Upper lobe of left lung (tissue), 6 donors: ENCODE measurements at regions not wholly inside any gene's neighbourhood (a gene's known extent, or its start where the extent isn't known, plus 50 kb on each side); places are given as distances from the start of the nearest gene placed in this dataset.

Source experiments
- ATAC-seq, 2 donors: fragments of 200-7000 bp; cut with Tn5 transposase; one replicate each; pipeline ENCODE4 v1.9.1; 2022; ENCODE audit warnings: mild to moderate bottlenecking in 2 of 2, moderate library complexity in 2 of 2; ENCODE audit not compliant: low FRiP score in 2 of 2
- DNase-seq, 2 donors: peaks; one replicate each; pipeline ENCODE4 v3.0.0-alpha.2; 2019 to 2020
- H3K27ac ChIP-seq, 4 donors: fragments of 200-600 bp; sonication (generic); one replicate each; pipeline ENCODE4 v1.5.1; 2016 to 2019
- H3K27me3 ChIP-seq, 4 donors: fragments of 200-600 bp; sonication (generic); one replicate each; pipeline ENCODE4 v1.5.1; 2017 to 2019
- H3K36me3 ChIP-seq, 4 donors: fragments of 200-600 bp; sonication (generic); one replicate each; pipeline ENCODE4 v1.5.1; 2016 to 2019
- H3K4me1 ChIP-seq, 4 donors: fragments of 200-600 bp; sonication (generic); one replicate each; pipeline ENCODE4 v1.5.1; 2018 to 2019
- H3K4me3 ChIP-seq, 4 donors: fragments of 200-600 bp; sonication (generic); one replicate each; pipeline ENCODE4 v1.5.1; 2017 to 2019; ENCODE audit warnings: mild to moderate bottlenecking in 2 of 4, moderate library complexity in 1 of 4
- H3K9me3 ChIP-seq, 4 donors: fragments of 200-600 bp; sonication (generic); one replicate each; pipeline ENCODE4 v1.5.1; 2018 to 2019
- CTCF ChIP-seq, 6 experiments: fragments of 450-650 bp in 4 of 6; fragments of 200-600 bp in 2 of 6; sonication (generic) in 2 of 6; IDR thresholded peaks; one replicate each; pipeline ENCODE4 v1.5.1; 2016 to 2019; ENCODE audit warnings: antibody characterized with exemption in 6 of 6
- EP300 ChIP-seq, 4 donors: sonication (generic); formaldehyde crosslinking; IDR thresholded peaks; one replicate each; pipeline ENCODE4 v1.5.1; 2017; ENCODE audit warnings: antibody characterized with exemption in 4 of 4, control low read depth in 2 of 4
- POLR2A ChIP-seq, 4 donors: fragments of 450-650 bp; IDR thresholded peaks; one replicate each; pipeline ENCODE4 v1.5.1; 2016 to 2017; ENCODE audit warnings: antibody characterized with exemption in 4 of 4, mild to moderate bottlenecking in 2 of 4
- POLR2AphosphoS5 ChIP-seq, 2 donors: sonication (generic); formaldehyde crosslinking; IDR thresholded peaks; one replicate each; pipeline ENCODE4 v1.5.1; 2017; ENCODE audit warnings: antibody characterized with exemption in 2 of 2
- WGBS, 2 donors: methylation state at CpG; one replicate each; pipeline ENCODE4 v1.1.5; 2017 to 2018; 5-methylcytosine and 5-hydroxymethylcytosine counted together
- donor health status: DM: no; HTN: no; CAD: no; lungs with moderate emphysema.
- donor health status: DM: no; HTN: yes; CAD: no; lungs with severe emphysema.

GRCh38 chr6:115053169-115053860 is 710.5 kb upstream of the HS3ST5 start:
- ATAC-seq: no peak

GRCh38 chr6:115016593-115016992 is 673.8 kb upstream of the HS3ST5 start:
- 73 to 76% methylated on average over 2 of the region's 2 CpGs for WGBS, 2 donors
- H3K4me3 ChIP-seq: no peak overlapping the region
- no peak for DNase-seq

More at GRCh38 chr6:115053169-115053860, 710.5 kb upstream of the HS3ST5 start:
- no peaks in the 10 kb centered on the region for H3K36me3 ChIP-seq
- H3K4me1 ChIP-seq: no peaks in the 10 kb centered on the region
- WGBS, 2 donors: 87 to 90% methylated on average over 3 of the region's 3 CpGs
- H3K9me3 ChIP-seq: no peaks in the 10 kb centered on the region
- no peaks in the 10 kb centered on the region for H3K27me3 ChIP-seq
- no peak overlapping the region for H3K27ac ChIP-seq
- DNase-seq: no peak
- no peak overlapping the region for H3K4me3 ChIP-seq
- TF ChIP-seq POLR2A (IDR thresholded peaks at IDR 0.05) (no peak), EP300 (IDR thresholded peaks at IDR 0.05) (no peak), POLR2AphosphoS5 (IDR thresholded peaks at IDR 0.05) (no peak), CTCF (IDR thresholded peaks at IDR 0.05) (no peak)

GRCh38 chr6:115004982-115005381 is 662.2 kb upstream of the HS3ST5 start:
- Histone ChIP-seq H3K36me3 (no peaks in the 10 kb centered on the region), H3K4me1 (no peaks in the 10 kb centered on the region), H3K27me3 (no peaks in the 10 kb centered on the region), H3K4me3 (no peak overlapping the region), H3K9me3 (no peaks in the 10 kb centered on the region), H3K27ac (no peak overlapping the region)
- WGBS, 2 donors: 48 to 64% methylated on average over 4 of the region's 4 CpGs
- TF ChIP-seq POLR2AphosphoS5 (IDR thresholded peaks at IDR 0.05): no peak
- no peak for TF ChIP-seq EP300 (IDR thresholded peaks at IDR 0.05)
- no peak for TF ChIP-seq CTCF (IDR thresholded peaks at IDR 0.05)
- TF ChIP-seq POLR2A (IDR thresholded peaks at IDR 0.05): no peak
- ATAC-seq: no peak
- no peak for DNase-seq

More at GRCh38 chr6:115016593-115016992, 673.8 kb upstream of the HS3ST5 start:
- Histone ChIP-seq H3K27ac (no peak overlapping the region), H3K4me1 (no peaks in the 10 kb centered on the region), H3K36me3 (no peaks in the 10 kb centered on the region), H3K9me3 (no peaks in the 10 kb centered on the region), H3K27me3 (no peaks in the 10 kb centered on the region)
- TF ChIP-seq POLR2A (IDR thresholded peaks at IDR 0.05) (no peak), POLR2AphosphoS5 (IDR thresholded peaks at IDR 0.05) (no peak), EP300 (IDR thresholded peaks at IDR 0.05) (no peak), CTCF (IDR thresholded peaks at IDR 0.05) (no peak)
- no peak for ATAC-seq

GRCh38 chr6:115004204-115004603 is 661.4 kb upstream of the HS3ST5 start:
- Histone ChIP-seq H3K4me1 (no peaks in the 10 kb centered on the region), H3K36me3 (no peaks in the 10 kb centered on the region), H3K27me3 (no peaks in the 10 kb centered on the region), H3K27ac (no peak overlapping the region), H3K4me3 (no peak overlapping the region), H3K9me3 (no peaks in the 10 kb centered on the region)
- TF ChIP-seq POLR2A (IDR thresholded peaks at IDR 0.05): no peak
- no peak for TF ChIP-seq POLR2AphosphoS5 (IDR thresholded peaks at IDR 0.05)
- TF ChIP-seq EP300 (IDR thresholded peaks at IDR 0.05): no peak
- no peak for TF ChIP-seq CTCF (IDR thresholded peaks at IDR 0.05)
- no peak for ATAC-seq
- WGBS, 2 donors: 33 to 54% methylated on average over 1 of the region's 1 CpG
- no peak for DNase-seq
